GM12875 (cell line): ENCODE measurements at regions not wholly inside any gene's neighbourhood (a gene's known extent, or its start where the extent isn't known, plus 50 kb on each side); places are given as distances from the start of the nearest gene placed in this dataset.

Source experiments
- H3K4me3 ChIP-seq: one replicate; pipeline ENCODE4 v1.5.1; 2011; ENCODE audit warnings: low read depth, low read length, control low read depth
- CTCF ChIP-seq: IDR thresholded peaks from 2 replicates; pipeline ENCODE4 v1.5.1; 2011; ENCODE audit warnings: low read depth, mild to moderate bottlenecking, control low read depth, inconsistent platforms, low read length, moderate library complexity, borderline replicate concordance; ENCODE audit not compliant: insufficient read depth

- TF ChIP-seq CTCF, result no peak
- H3K4me3 ChIP-seq, result no peak overlapping the region
Measured at GRCh38 chr4:136768925-136769275, 763.4 kb downstream of the PCDH18 start.

GRCh38 chr4:136768213-136768924 is 763.9 kb downstream of the PCDH18 start:
- H3K4me3 ChIP-seq, result no peak overlapping the region
- no peak for TF ChIP-seq CTCF

- no peak overlapping the region for H3K4me3 ChIP-seq
- no peak for TF ChIP-seq CTCF
Measured at GRCh38 chr4:136763919-136764318, 768.4 kb downstream of the PCDH18 start.

GRCh38 chr4:136755531-136755916 is 776.8 kb downstream of the PCDH18 start:
- no peak for TF ChIP-seq CTCF
- H3K4me3 ChIP-seq, result no peak overlapping the region

- H3K4me3 ChIP-seq, result no peak overlapping the region
- TF ChIP-seq CTCF, result no peak
Measured at GRCh38 chr4:136754810-136755530, 777.3 kb downstream of the PCDH18 start.

- no peak for TF ChIP-seq CTCF
Measured at GRCh38 chr4:136751556-136751955, 780.7 kb downstream of the PCDH18 start.

GRCh38 chr4:136750897-136751296 is 781.4 kb downstream of the PCDH18 start:
- no peak overlapping the region for H3K4me3 ChIP-seq
- TF ChIP-seq CTCF, result no peak

More at GRCh38 chr4:136751556-136751955, 780.7 kb downstream of the PCDH18 start:
- H3K4me3 ChIP-seq, result no peak overlapping the region
